HepG2 (cell line): ENCODE measurements at regions not wholly inside any gene's neighbourhood (a gene's known extent, or its start where the extent isn't known, plus 50 kb on each side); places are given as distances from the start of the nearest gene placed in this dataset.

ENCODE experiments used
- ATAC-seq: fragments of 200-7000 bp; cut with Tn5 transposase; 3 replicates; pipeline ENCODE4 v1.9.1; 2020; ENCODE audit warnings: mild to moderate bottlenecking, moderate library complexity
- BruUV-seq: library from RNA; stranded (reverse); fragments of 400-500 nt; replicated peaks from 2 replicates; lab custom pipeline; 2021; lab: Mats Ljungman, UMichigan
- CTCF ChIA-PET: fragments of 300-600 bp; formaldehyde crosslinking; extraction: SDS; loops from one replicate; lab custom pipeline; 2021; ENCODE audit warnings: low total read pairs, inconsistent platforms, low intra/inter-chr PET ratio; lab: Yijun Ruan, JAX
- POLR2A ChIA-PET: fragments of 350-600 bp; sonication (Branson Sonifier 250); formaldehyde crosslinking; loops from one replicate; lab custom pipeline; 2020; ENCODE audit warnings: antibody characterized with exemption, inconsistent platforms; lab: Yijun Ruan, JAX
- DNase-seq: peaks from one replicate; pipeline ENCODE4 v3.0.0-alpha.2; 2015; ENCODE audit warnings: low spot score
- FAIRE-seq: peaks from 3 replicates; lab custom pipeline; 2011; peaks lifted over from hg19 to GRCh38; lab: Jason Lieb, UNC
- H2AFZ ChIP-seq: one replicate; pipeline ENCODE4 v1.6.1; 2011; ENCODE audit warnings: low read length, inconsistent platforms
- H3K27ac ChIP-seq: fragments of 300-600 bp; 3 replicates; pipeline ENCODE4 v1.8.0; 2011; ENCODE audit warnings: mixed run types, mild to moderate bottlenecking, mixed read lengths, low read length, inconsistent platforms; ENCODE audit not compliant: insufficient read depth; ENCODE audit errors: extremely low read length
- H3K27me3 ChIP-seq, 2 experiments: fragments of 200-600 bp in 1 of 2; 2 replicates in 1 of 2; 3 replicates in 1 of 2; pipeline versions ENCODE4 v1.6.0 to v1.8.0; 2011; ENCODE audit warnings: low read length in 2 of 2, mild to moderate bottlenecking in 2 of 2, moderate library complexity in 2 of 2, inconsistent platforms in 1 of 2; ENCODE audit not compliant: insufficient read depth in 2 of 2, control insufficient read depth in 1 of 2
- H3K36me3 ChIP-seq, 2 experiments: fragments of 200-600 bp in 1 of 2; replicated peaks in 1 of 2; 2 replicates in 1 of 2; 3 replicates in 1 of 2; pipeline versions ENCODE4 v1.5.1 to v1.8.0; 2011; ENCODE audit warnings: low read length in 2 of 2, inconsistent platforms in 1 of 2; ENCODE audit not compliant: insufficient read depth in 2 of 2, control insufficient read depth in 1 of 2
- H3K4me1 ChIP-seq: 2 replicates; pipeline ENCODE4 v1.5.1; 2012; ENCODE audit warnings: low read length, inconsistent platforms; ENCODE audit not compliant: insufficient read depth
- H3K4me2 ChIP-seq: 2 replicates; pipeline ENCODE4 v1.6.0; 2011; ENCODE audit warnings: low read depth, low read length, inconsistent platforms
- H3K4me3 ChIP-seq, 3 experiments: fragments of 200-600 bp in 1 of 3; sonication (generic), shearing (Covaris generic) in 1 of 3; replicated peaks in 1 of 3; 2 replicates each; pipeline ENCODE4 v1.5.1; 2011 to 2016; ENCODE audit warnings: low read length in 3 of 3, inconsistent platforms in 2 of 3, low read depth in 2 of 3, mild to moderate bottlenecking in 2 of 3, control low read depth in 1 of 3, mixed read lengths in 1 of 3; ENCODE audit not compliant: insufficient read depth in 1 of 3
- H3K79me2 ChIP-seq: one replicate; pipeline ENCODE4 v1.6.1; 2011; ENCODE audit warnings: low read length, inconsistent platforms; ENCODE audit not compliant: insufficient read depth
- H3K9ac ChIP-seq: 2 replicates; pipeline ENCODE4 v1.6.0; 2011; ENCODE audit warnings: mild to moderate bottlenecking, low read depth, low read length, inconsistent platforms; ENCODE audit not compliant: insufficient read depth
- H3K9me3 ChIP-seq: 2 replicates; pipeline ENCODE4 v1.5.1; 2012; ENCODE audit warnings: mild to moderate bottlenecking, low read length
- H4K20me1 ChIP-seq: 2 replicates; pipeline ENCODE4 v1.6.0; 2011; ENCODE audit warnings: inconsistent platforms, mild to moderate bottlenecking, low read length, moderate library complexity; ENCODE audit not compliant: insufficient read depth
- GABPB1 ChIP-seq: IDR thresholded peaks from 2 replicates; pipeline ENCODE4 v1.6.1; 2016; ENCODE audit warnings: mild to moderate bottlenecking, missing genetic modification reagents, moderate library complexity, missing compliant biosample characterization
- GTF3A ChIP-seq: sonication (generic); formaldehyde crosslinking; conservative IDR thresholded peaks from 2 replicates; pipeline ENCODE4 v1.4.0; 2020; ENCODE audit warnings: mild to moderate bottlenecking, missing genetic modification reagents
- HDAC1 ChIP-seq: sonication (generic); formaldehyde crosslinking; IDR thresholded peaks from 2 replicates; pipeline ENCODE4 v1.5.1; 2020; ENCODE audit warnings: mild to moderate bottlenecking, missing genetic modification reagents
- KDM5A ChIP-seq: fragments of 200-600 bp; sonication (generic); IDR thresholded peaks from 2 replicates; pipeline ENCODE4 v1.7.0; 2018; ENCODE audit warnings: antibody characterized with exemption, mild to moderate bottlenecking, low read length, borderline replicate concordance
- NR2C2 ChIP-seq: sonication (generic); formaldehyde crosslinking; IDR thresholded peaks from 2 replicates; pipeline ENCODE4 v1.4.0; 2020; ENCODE audit warnings: missing genetic modification reagents, mild to moderate bottlenecking, moderate library complexity, borderline replicate concordance
- POGZ ChIP-seq: sonication (generic); formaldehyde crosslinking; IDR thresholded peaks from 2 replicates; pipeline ENCODE4 v1.4.0; 2020; ENCODE audit warnings: mild to moderate bottlenecking, missing genetic modification reagents
- SNAPC5 ChIP-seq: sonication (generic); formaldehyde crosslinking; IDR thresholded peaks from 2 replicates; pipeline ENCODE4 v1.8.1; 2023; ENCODE audit warnings: mild to moderate bottlenecking, missing genetic modification reagents, borderline replicate concordance
- TEAD3 ChIP-seq: optimal IDR thresholded peaks from 2 replicates; pipeline ENCODE3; 2016; ENCODE audit warnings: borderline replicate concordance
- TIGD3 ChIP-seq: sonication (generic); formaldehyde crosslinking; IDR thresholded peaks from 2 replicates; pipeline ENCODE4 v1.5.1; 2020; ENCODE audit warnings: mild to moderate bottlenecking, missing genetic modification reagents, borderline replicate concordance
- ZEB1 ChIP-seq: IDR thresholded peaks from 2 replicates; pipeline ENCODE4 v1.6.1; 2012; ENCODE audit warnings: mild to moderate bottlenecking, low read depth, inconsistent platforms; ENCODE audit not compliant: insufficient replicate concordance
- ZFP36L2 ChIP-seq: sonication (generic); formaldehyde crosslinking; IDR thresholded peaks from 2 replicates; pipeline ENCODE4 v1.4.0; 2020; ENCODE audit warnings: missing genetic modification reagents
- ZFP41 ChIP-seq: sonication (generic); formaldehyde crosslinking; IDR thresholded peaks from 2 replicates; pipeline ENCODE4 v1.4.0; 2020; ENCODE audit warnings: mild to moderate bottlenecking, missing genetic modification reagents, borderline replicate concordance
- ZNF101 ChIP-seq: sonication (generic); formaldehyde crosslinking; IDR thresholded peaks from 2 replicates; pipeline ENCODE4 v1.4.0; 2020; ENCODE audit warnings: mild to moderate bottlenecking, low read depth, missing genetic modification reagents, borderline replicate concordance
- ZNF264 ChIP-seq: sonication (generic); formaldehyde crosslinking; IDR thresholded peaks from 2 replicates; pipeline ENCODE4 v1.4.0; 2020; ENCODE audit warnings: missing genetic modification reagents
- ZNF33B ChIP-seq: sonication (generic); formaldehyde crosslinking; IDR thresholded peaks from 2 replicates; pipeline ENCODE4 v1.5.1; 2020; ENCODE audit warnings: mild to moderate bottlenecking, missing genetic modification reagents
- ZNF691 ChIP-seq: sonication (generic); formaldehyde crosslinking; IDR thresholded peaks from 2 replicates; pipeline ENCODE4 v1.4.0; 2020; ENCODE audit warnings: missing genetic modification reagents, low read depth, mild to moderate bottlenecking, borderline replicate concordance
- WGBS: methylation state at CpG from one replicate; pipeline ENCODE4 v1.1.6; 2017; ENCODE audit warnings: low lambda C conversion rate; 5-methylcytosine and 5-hydroxymethylcytosine counted together
- in situ Hi-C: cut with HindIII; loops from 2 replicates; pipeline ENCODE4 v1.10.0; 2017; ENCODE audit warnings: low pct_unique_long_range_greater_than_20kb; ENCODE audit not compliant: extremely low pct_ligation_motif_present
- intact Hi-C: fragments of 100-400 bp; cut with micrococcal nuclease; formaldehyde crosslinking; loops from one replicate; pipeline ENCODE4 v1.10.0; 2022; ENCODE audit not compliant: unreplicated experiment

- Histone ChIP-seq H3K27me3 (no peaks in the 10 kb centered on the region), H3K36me3 (no peaks in the 10 kb centered on the region), H3K4me1 (no peaks in the 10 kb centered on the region), H4K20me1 (no peaks in the 10 kb centered on the region)
- BruUV-seq, result no TSS peak
- DNase-seq (no peak), ATAC-seq (no peak)
- no peak for TF ChIP-seq POGZ (CRISPR knock-in tag)
- TF ChIP-seq ZNF691 (CRISPR knock-in tag), result no peak
- no peak for TF ChIP-seq ZNF101 (CRISPR knock-in tag)
- no peak for TF ChIP-seq TIGD3
- no peak for TF ChIP-seq KDM5A
- no peak for TF ChIP-seq GABPB1
- TF ChIP-seq, all 625 proteins: peak for 0
- Histone ChIP-seq H3K9me3 (0 out of 2 replicates have a peak, but pooled peaks cover 14% of the 10 kb centered on the region), H3K4me3 (no peak overlapping the region), H3K9ac (no peak overlapping the region), H3K4me2 (no peak overlapping the region), H3K27ac (no peak overlapping the region), H2AFZ (no peak overlapping the region), H3K79me2 (no peaks in the 10 kb centered on the region)
- in situ Hi-C loops, result no loop called here
- intact Hi-C loops, result no loop called here
- 11% methylated on average over 2 of the region's 2 CpGs for WGBS
- POLR2A ChIA-PET, result no interaction called here
- CTCF ChIA-PET, result no interaction called here
- FAIRE-seq, result no peak
Observed at GRCh38 chr5:25481463-25481862, 836.7 kb upstream of the CDH10 start.

GRCh38 chr5:25459082-25459481, 814.3 kb upstream of the CDH10 start:
- no peak overlapping the region for H3K9ac ChIP-seq
- H2AFZ ChIP-seq, result no peak overlapping the region
- in situ Hi-C loops (no loop called here), intact Hi-C loops (no loop called here)
- no peak for TF ChIP-seq NR2C2 (CRISPR knock-in tag)
- no peak for TF ChIP-seq SNAPC5 (CRISPR knock-in tag)
- no peak for TF ChIP-seq ZEB1
- no peak for TF ChIP-seq ZFP41 (CRISPR knock-in tag)
- no peak for TF ChIP-seq ZNF33B (CRISPR knock-in tag)
- TF ChIP-seq ZNF264 (CRISPR knock-in tag), result no peak
- TF ChIP-seq HDAC1 (CRISPR knock-in tag), result no peak
- no peak for TF ChIP-seq ZFP36L2 (CRISPR knock-in tag)
- TF ChIP-seq GTF3A (CRISPR knock-in tag), result no peak
- no peak for TF ChIP-seq TEAD3 (CRISPR knock-in tag)
- H3K4me2 ChIP-seq, result no peak overlapping the region
- 97% methylated on average over 1 of the region's 1 CpG for WGBS
- no peak for ATAC-seq
- H3K36me3 ChIP-seq, result no peaks in the 10 kb centered on the region
- ChIA-PET CTCF (no interaction called here), POLR2A (no interaction called here)
- H4K20me1 ChIP-seq, result no peaks in the 10 kb centered on the region
- no TSS peak for BruUV-seq
- no peak overlapping the region for H3K27ac ChIP-seq
- H3K79me2 ChIP-seq, result no peaks in the 10 kb centered on the region
- FAIRE-seq, result no peak
- no peaks in the 10 kb centered on the region; a peak in 1 of 5 replicates for H3K27me3 ChIP-seq
- H3K9me3 ChIP-seq, result peaks cover 28% of the 10 kb centered on the region; the same call in 1 of the 2 replicates
- H3K4me1 ChIP-seq, result no peaks in the 10 kb centered on the region
- DNase-seq, result no peak
- no peak overlapping the region for H3K4me3 ChIP-seq
